ENCODE measurements at regions not wholly inside any gene's neighbourhood (a gene's known extent, or its start where the extent isn't known, plus 50 kb on each side); places are given as distances from the start of the nearest gene placed in this dataset.

DNA sequence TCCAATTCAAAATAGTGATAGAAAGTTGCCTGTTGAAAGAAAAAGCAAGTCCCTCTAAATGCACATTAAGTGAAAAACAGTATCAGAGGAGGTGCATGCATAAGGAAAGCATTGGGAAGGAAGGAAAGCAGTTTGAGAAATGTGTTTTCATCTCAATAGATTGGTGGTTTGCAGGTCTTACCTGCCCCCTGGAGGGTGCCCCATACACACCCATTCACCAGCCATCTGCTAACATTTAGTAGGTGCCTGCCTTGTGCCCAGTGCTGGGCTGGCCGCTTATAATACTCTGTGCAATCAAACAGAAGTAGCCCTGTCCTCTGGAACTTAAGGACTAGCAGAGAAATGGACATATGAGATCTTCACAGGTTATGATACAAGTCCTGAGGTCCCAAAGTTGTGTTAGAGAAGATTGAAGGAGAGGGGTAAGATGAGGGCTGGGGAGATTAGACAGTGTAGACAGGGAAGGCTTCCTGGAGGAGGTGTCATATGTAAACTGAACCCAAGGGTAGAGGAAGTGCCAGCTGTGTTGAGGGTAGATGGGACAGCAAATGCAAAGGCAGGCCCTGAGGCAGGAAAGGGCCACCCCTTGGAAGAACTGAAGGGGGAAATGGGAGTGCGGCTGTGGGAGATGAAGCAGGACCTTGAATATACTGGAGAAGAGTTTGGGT, 184.2 kb downstream of the MN1 start:
- Mint-ChIP-seq H3K9me3 (ENCODE audit: unreplicated experiment) (no peaks in the 10 kb centered on the region), H3K4me3 (ENCODE audit: unreplicated experiment) (no peak overlapping the region), H3K36me3 (ENCODE audit: insufficient read depth, unreplicated experiment) (no peaks in the 10 kb centered on the region), H3K27ac (ENCODE audit: low read depth, unreplicated experiment) (no peak overlapping the region), H3K27me3 (ENCODE audit: insufficient read depth, unreplicated experiment) (no peaks in the 10 kb centered on the region), H3K4me1 (ENCODE audit: insufficient read depth, unreplicated experiment) (peaks cover 9% of the 10 kb centered on the region)
- POLR2A ChIA-PET: no interaction called here
- CTCF ChIA-PET: interaction anchor here (0.7 kb wide), 1 partner anchor 65 kb away, joined by 5 read pairs; no protein-coding TSS in a partner anchor
- intact Hi-C loops (cut with micrococcal nuclease): loop anchor here (1.0 kb wide), 1 partner anchor 211 kb away; no protein-coding TSS in a partner anchor
- no TSS peak for BruUV-seq (replicated peaks)
- TF ChIP-seq, protein P1, sequence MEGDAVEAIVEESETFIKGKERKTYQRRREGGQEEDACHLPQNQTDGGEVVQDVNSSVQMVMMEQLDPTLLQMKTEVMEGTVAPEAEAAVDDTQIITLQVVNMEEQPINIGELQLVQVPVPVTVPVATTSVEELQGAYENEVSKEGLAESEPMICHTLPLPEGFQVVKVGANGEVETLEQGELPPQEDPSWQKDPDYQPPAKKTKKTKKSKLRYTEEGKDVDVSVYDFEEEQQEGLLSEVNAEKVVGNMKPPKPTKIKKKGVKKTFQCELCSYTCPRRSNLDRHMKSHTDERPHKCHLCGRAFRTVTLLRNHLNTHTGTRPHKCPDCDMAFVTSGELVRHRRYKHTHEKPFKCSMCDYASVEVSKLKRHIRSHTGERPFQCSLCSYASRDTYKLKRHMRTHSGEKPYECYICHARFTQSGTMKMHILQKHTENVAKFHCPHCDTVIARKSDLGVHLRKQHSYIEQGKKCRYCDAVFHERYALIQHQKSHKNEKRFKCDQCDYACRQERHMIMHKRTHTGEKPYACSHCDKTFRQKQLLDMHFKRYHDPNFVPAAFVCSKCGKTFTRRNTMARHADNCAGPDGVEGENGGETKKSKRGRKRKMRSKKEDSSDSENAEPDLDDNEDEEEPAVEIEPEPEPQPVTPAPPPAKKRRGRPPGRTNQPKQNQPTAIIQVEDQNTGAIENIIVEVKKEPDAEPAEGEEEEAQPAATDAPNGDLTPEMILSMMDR (IDR thresholded peaks at IDR 0.05; ENCODE audit: unreplicated experiment): no peak
- peak; percentile 13 for DNase-seq (ENCODE audit: unreplicated experiment)

DNA sequence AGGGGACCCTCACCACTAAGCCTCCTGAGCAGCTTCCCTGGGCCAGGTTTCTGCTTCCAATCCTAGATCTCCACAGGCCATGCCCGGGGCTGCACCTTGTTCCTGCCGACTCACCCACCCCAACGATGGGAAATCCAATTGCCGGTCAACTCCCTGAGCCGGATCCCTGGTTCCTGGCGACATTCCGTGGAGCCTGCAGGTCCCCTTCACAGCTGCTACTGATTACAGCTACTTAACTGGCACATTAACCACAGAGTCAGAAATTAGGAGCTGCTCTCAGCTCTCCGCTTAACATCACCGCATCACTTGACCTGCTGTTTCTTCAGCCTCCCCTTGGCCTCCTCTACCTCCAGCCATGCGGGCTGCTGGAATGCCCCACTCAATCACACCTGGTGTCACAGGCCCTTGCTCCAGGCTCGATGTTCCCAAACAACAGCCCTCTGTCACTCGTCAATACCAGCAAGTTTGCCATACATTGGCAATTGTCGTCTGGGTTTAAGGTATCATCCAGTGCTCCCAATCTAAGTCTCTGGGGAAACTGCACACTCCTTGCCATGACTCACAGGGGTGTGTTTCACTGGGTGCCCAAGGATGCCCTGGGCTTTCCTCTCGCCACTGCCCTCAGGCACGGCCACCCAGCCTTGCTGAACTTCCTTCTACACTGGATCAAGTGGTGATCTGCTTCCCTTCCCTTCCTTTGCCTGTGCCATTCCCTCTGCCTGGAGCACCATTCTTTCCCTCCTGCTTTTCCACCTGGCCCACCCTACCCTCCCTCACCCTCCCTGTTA, 181.0 kb downstream of the MN1 start:
- POLR2A ChIA-PET: no interaction called here
- Mint-ChIP-seq H3K4me3 (ENCODE audit: unreplicated experiment) (no peak overlapping the region), H3K27ac (ENCODE audit: low read depth, unreplicated experiment) (no peak overlapping the region), H3K4me1 (ENCODE audit: insufficient read depth, unreplicated experiment) (peaks cover 9% of the 10 kb centered on the region), H3K27me3 (ENCODE audit: insufficient read depth, unreplicated experiment) (no peaks in the 10 kb centered on the region), H3K9me3 (ENCODE audit: unreplicated experiment) (no peaks in the 10 kb centered on the region), H3K36me3 (ENCODE audit: insufficient read depth, unreplicated experiment) (no peaks in the 10 kb centered on the region)
- no TSS peak for BruUV-seq (replicated peaks)
- CTCF ChIA-PET: no interaction called here
- peak; percentile 48 for DNase-seq (ENCODE audit: unreplicated experiment)
- intact Hi-C loops (cut with micrococcal nuclease): no loop called here
- TF ChIP-seq, protein P1 (IDR thresholded peaks at IDR 0.05; ENCODE audit: unreplicated experiment): no peak

DNA sequence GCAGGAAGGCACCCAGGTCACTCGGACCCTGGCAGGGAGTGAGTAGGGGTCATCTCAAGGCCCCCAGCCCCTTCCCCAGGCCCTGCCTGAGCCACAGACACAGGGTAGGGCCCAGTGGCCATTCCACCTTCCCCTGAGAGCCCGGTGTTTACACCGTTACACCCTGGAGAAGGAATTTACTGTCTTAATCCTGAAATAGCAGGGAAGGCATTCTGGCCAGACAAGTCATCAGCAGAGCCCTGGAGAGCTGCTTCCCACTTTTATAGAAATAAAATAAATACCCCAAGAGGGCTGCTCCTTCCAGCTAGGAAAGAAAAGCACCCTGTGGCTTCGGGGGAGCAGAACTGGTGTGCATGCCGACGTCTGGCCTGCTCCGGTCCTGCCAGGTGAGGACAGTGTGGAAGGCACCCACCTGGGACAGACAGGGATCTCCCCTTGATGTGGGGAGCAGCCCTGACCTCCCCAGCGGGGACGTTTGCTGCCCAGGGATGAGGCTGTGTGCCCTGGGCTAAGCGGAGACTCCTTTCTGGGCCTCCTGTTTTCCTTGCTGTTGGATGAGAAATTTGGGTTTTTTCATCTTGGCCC, 180.0 kb downstream of the MN1 start:
- BruUV-seq (replicated peaks): no TSS peak
- H3K4me1 Mint-ChIP-seq (ENCODE audit: insufficient read depth, unreplicated experiment): peaks cover 9% of the 10 kb centered on the region
- no peak overlapping the region for H3K4me3 Mint-ChIP-seq (ENCODE audit: unreplicated experiment)
- no peaks in the 10 kb centered on the region for H3K9me3 Mint-ChIP-seq (ENCODE audit: unreplicated experiment)
- H3K27me3 Mint-ChIP-seq (ENCODE audit: insufficient read depth, unreplicated experiment): no peaks in the 10 kb centered on the region
- POLR2A ChIA-PET: interaction anchor here (0.6 kb wide), 1 partner anchor 127 kb away, joined by 4 read pairs; no protein-coding TSS in a partner anchor
- TF ChIP-seq, protein P1 (IDR thresholded peaks at IDR 0.05; ENCODE audit: unreplicated experiment): no peak
- no peak overlapping the region for H3K27ac Mint-ChIP-seq (ENCODE audit: low read depth, unreplicated experiment)
- CTCF ChIA-PET: no interaction called here
- no peaks in the 10 kb centered on the region for H3K36me3 Mint-ChIP-seq (ENCODE audit: insufficient read depth, unreplicated experiment)
- no peak for DNase-seq (ENCODE audit: unreplicated experiment)
- intact Hi-C loops (cut with micrococcal nuclease): no loop called here

DNA sequence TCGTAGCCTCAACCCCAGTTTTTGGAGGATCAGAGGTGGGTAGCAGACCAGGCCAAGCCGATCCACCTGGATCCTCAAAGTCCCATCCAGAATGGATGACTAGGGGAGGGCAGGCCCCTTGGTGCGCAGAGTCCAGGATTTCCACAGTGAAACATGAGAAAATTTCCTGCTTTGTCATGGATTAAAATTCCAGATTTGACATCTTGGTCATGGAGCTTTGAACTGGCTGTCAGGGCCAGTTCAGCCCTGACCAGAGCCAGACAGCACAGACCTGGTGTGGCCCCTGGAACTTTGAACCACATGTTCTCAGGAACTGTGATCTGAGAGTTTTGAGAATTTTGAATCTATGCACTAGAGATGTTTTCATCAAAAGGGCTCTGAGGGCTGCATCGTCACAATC, 177.5 kb downstream of the MN1 start:
- Mint-ChIP-seq H3K4me1 (ENCODE audit: insufficient read depth, unreplicated experiment) (peaks cover 9% of the 10 kb centered on the region), H3K9me3 (ENCODE audit: unreplicated experiment) (no peaks in the 10 kb centered on the region), H3K36me3 (ENCODE audit: insufficient read depth, unreplicated experiment) (no peaks in the 10 kb centered on the region), H3K27ac (ENCODE audit: low read depth, unreplicated experiment) (no peak overlapping the region), H3K4me3 (ENCODE audit: unreplicated experiment) (no peak overlapping the region), H3K27me3 (ENCODE audit: insufficient read depth, unreplicated experiment) (no peaks in the 10 kb centered on the region)
- TF ChIP-seq, protein P1 (IDR thresholded peaks at IDR 0.05; ENCODE audit: unreplicated experiment): no peak
- POLR2A ChIA-PET: no interaction called here
- intact Hi-C loops (cut with micrococcal nuclease): no loop called here
- no TSS peak for BruUV-seq (replicated peaks)
- DNase-seq (ENCODE audit: unreplicated experiment): no peak
- CTCF ChIA-PET: interaction anchor here (0.6 to 1.0 kb wide), 2 partner anchors 18 to 374 kb away, joined by 3 read pairs; no protein-coding TSS in a partner anchor
